ENCODE measurements at regions not wholly inside any gene's neighbourhood (a gene's known extent, or its start where the extent isn't known, plus 50 kb on each side); places are given as distances from the start of the nearest gene placed in this dataset.
"Not testable (repeated sequence)": the region's sequence is repeated elsewhere in the genome, so short reads cannot be mapped to it uniquely, and the experiment has no call there.

DNA sequence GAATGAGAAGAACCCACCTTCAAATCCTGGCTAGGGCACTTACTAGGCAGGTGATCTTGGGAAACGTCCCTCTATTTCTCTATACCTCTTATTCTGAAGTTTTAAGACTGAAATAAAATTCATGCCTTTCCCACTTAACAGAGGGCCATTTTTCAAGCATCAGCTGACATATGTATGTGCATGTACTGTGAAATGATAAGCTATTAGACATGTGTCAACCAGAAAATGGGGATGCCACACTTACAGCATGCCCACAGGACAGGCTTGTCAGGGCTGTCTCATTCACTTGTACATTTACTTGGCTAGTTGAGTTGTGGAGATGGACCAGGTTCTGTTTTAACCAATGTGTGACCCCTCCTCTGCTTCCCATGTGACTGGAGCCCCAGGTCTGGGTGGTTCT, 78.5 kb downstream of the C9orf152 start:
- no peaks in the 10 kb centered on the region for H3K9me3 ChIP-seq (ENCODE audit: insufficient read depth, low read depth, low read length)
- no peaks in the 10 kb centered on the region for H3K27me3 ChIP-seq (ENCODE audit: insufficient read depth, low read length)
- H3K4me3 ChIP-seq (ENCODE audit: low read length), result no peak overlapping the region
- no peaks in the 10 kb centered on the region for H3K36me3 ChIP-seq (ENCODE audit: insufficient read depth, low read length)
- peaks cover 86% of the 10 kb centered on the region for H3K4me1 ChIP-seq (ENCODE audit: insufficient read depth, low read length)
- H3K27ac ChIP-seq (ENCODE audit: low read depth, low read length), result no peak overlapping the region
- H3K9ac ChIP-seq (ENCODE audit: low read depth, low read length), result no peak overlapping the region
- WGBS, result 83% methylated on average over 1 of the region's 1 CpG

DNA sequence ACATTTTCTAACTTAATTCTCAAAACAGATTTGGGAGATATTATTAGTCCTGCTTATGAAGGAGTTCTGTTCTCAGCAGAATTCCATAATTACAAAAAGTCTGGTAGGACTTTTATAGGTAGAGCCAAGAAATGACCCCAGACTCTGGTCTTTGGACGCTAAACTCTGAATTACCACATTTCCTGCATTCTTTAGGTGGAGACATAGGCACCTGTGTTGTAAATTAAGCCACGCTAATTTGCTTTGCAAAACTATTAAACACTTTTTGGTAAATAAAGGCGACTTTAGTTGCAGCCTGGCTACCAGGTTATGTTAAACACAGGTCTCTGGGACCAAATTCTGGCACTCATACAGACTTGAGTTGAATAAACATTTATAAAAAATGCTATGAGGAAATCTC, 77.7 kb downstream of the C9orf152 start:
- no peaks in the 10 kb centered on the region for H3K27me3 ChIP-seq (ENCODE audit: insufficient read depth, low read length)
- peak overlapping the region; percentile 68; the same call in 1 of the 2 replicates for H3K27ac ChIP-seq (ENCODE audit: low read depth, low read length)
- 50% methylated on average over 3 of the region's 3 CpGs for WGBS
- peaks cover 80% of the 10 kb centered on the region for H3K4me1 ChIP-seq (ENCODE audit: insufficient read depth, low read length)
- 0 out of 2 replicates have a peak overlapping the region, but pooled peaks have one; percentile 9 for H3K4me3 ChIP-seq (ENCODE audit: low read length)
- no peaks in the 10 kb centered on the region for H3K36me3 ChIP-seq (ENCODE audit: insufficient read depth, low read length)
- no peaks in the 10 kb centered on the region for H3K9me3 ChIP-seq (ENCODE audit: insufficient read depth, low read depth, low read length)
- no peak overlapping the region for H3K9ac ChIP-seq (ENCODE audit: low read depth, low read length)

DNA sequence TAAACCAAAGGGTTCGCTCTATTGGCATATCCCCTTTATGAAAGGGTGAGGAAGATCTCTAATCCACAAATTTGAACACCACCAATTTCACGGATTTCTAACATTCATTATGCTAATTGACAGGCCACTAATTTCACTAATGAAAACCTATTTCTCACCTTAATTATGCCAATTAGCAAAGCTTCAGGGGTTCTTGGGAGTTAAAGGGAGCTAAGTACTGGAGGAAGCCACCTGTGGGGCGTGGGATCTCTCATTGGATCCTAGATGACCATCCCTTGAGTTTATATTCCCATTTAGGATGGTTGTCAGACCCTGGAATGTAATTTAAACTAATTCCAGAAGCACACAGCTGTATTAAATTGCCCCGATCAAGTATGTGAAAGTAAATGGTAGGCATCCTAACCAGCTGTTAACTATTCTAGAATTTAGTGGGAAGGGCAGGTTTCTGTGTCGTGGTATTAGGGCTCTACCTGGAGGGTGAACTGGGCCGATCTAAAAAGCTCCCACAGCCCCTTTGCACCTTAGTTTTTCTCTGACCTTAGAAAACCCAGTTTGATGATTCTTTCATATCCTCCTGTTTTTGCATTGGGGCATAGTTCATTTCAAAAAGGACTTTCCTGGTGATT, 77.1 kb downstream of the C9orf152 start:
- WGBS, result 70% methylated on average over 6 of the region's 6 CpGs
- Histone ChIP-seq H3K27me3 (ENCODE audit: insufficient read depth, low read length) (no peaks in the 10 kb centered on the region), H3K36me3 (ENCODE audit: insufficient read depth, low read length) (peaks cover 1% of the 10 kb centered on the region; the same call in 1 of the 2 replicates), H3K4me3 (ENCODE audit: low read length) (no peak overlapping the region), H3K27ac (ENCODE audit: low read depth, low read length) (peak overlapping the region; percentile 68), H3K9ac (ENCODE audit: low read depth, low read length) (no peak overlapping the region), H3K4me1 (ENCODE audit: insufficient read depth, low read length) (peaks cover 73% of the 10 kb centered on the region), H3K9me3 (ENCODE audit: insufficient read depth, low read depth, low read length) (no peaks in the 10 kb centered on the region)

DNA sequence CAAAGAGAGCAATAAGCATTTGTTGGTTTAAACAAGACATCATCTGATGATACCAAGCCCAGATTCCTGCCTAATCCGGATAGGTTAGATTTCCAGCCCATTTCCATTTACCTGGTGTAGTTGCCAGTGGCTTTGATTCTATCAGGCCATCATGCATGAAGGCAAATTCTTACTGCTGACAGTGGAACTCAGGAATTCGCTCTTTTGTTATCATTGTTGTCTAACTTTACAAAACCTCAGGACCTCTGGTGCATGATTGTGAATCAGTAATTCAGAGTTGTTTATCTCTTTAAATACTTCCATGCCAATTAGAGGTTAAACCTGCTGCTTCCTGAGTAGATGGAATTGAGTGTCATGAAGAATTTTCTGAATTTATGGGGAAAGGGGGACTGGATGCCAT, 76.5 kb downstream of the C9orf152 start:
- Histone ChIP-seq H3K36me3 (ENCODE audit: insufficient read depth, low read length) (peaks cover 7% of the 10 kb centered on the region), H3K4me1 (ENCODE audit: insufficient read depth, low read length) (peaks cover 67% of the 10 kb centered on the region), H3K9me3 (ENCODE audit: insufficient read depth, low read depth, low read length) (no peaks in the 10 kb centered on the region), H3K9ac (ENCODE audit: low read depth, low read length) (no peak overlapping the region), H3K27me3 (ENCODE audit: insufficient read depth, low read length) (no peaks in the 10 kb centered on the region), H3K4me3 (ENCODE audit: low read length) (no peak overlapping the region), H3K27ac (ENCODE audit: low read depth, low read length) (peak overlapping the region; percentile 68)
- 78% methylated on average over 2 of the region's 2 CpGs for WGBS

DNA sequence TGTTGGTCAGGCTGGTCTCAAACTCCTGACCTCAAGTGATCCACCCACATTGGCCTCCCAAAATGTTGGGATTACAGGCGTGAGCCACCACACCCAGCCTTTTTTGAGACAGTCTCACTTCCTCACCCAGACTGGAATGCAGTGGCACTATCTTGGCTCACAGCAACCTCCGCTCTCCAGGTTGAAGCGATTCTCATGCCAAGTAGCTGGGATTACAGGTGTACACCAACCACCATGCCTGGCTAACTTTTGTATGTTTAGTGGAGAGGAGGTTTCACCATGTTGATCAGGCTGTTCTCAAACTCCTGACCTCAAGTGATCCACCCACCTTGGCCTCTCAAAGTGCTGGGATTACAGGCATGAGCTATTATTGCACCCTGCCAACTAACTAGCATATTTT, 75.4 kb downstream of the C9orf152 start:
- H3K4me1 ChIP-seq (ENCODE audit: insufficient read depth, low read length), result peaks cover 57% of the 10 kb centered on the region
- WGBS, result 95% methylated on average over 3 of the region's 3 CpGs
- H3K4me3 ChIP-seq (ENCODE audit: low read length); H3K9ac ChIP-seq (ENCODE audit: low read depth, low read length); H3K27ac ChIP-seq (ENCODE audit: low read depth, low read length); H3K9me3 ChIP-seq (ENCODE audit: insufficient read depth, low read depth, low read length); H3K27me3 ChIP-seq (ENCODE audit: insufficient read depth, low read length): not testable (repeated sequence)
- peaks cover 18% of the 10 kb centered on the region for H3K36me3 ChIP-seq (ENCODE audit: insufficient read depth, low read length)

DNA sequence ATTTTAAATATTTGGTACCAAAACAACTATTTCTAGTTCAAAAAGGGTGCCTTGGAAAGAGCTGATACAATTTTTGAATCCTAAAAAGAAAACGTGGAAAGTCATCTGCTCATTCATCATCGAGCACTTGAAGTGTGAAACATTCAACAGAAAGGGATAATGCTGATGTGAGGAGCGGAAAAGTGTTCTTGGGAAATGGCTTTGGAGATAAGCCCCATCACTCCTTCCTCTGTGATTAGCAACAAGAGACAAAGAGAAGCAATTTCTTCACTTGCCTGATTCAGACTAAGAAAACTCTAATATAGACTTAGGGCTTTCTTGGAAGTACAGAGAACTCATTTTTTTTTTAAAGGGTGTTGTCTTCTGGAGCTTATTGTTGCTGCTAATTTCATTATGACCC, 74.9 kb downstream of the C9orf152 start:
- Histone ChIP-seq H3K4me1 (ENCODE audit: insufficient read depth, low read length) (peaks cover 51% of the 10 kb centered on the region), H3K27me3 (ENCODE audit: insufficient read depth, low read length) (no peaks in the 10 kb centered on the region), H3K9me3 (ENCODE audit: insufficient read depth, low read depth, low read length) (no peaks in the 10 kb centered on the region), H3K4me3 (ENCODE audit: low read length) (no peak overlapping the region), H3K36me3 (ENCODE audit: insufficient read depth, low read length) (peaks cover 23% of the 10 kb centered on the region), H3K27ac (ENCODE audit: low read depth, low read length) (no peak overlapping the region), H3K9ac (ENCODE audit: low read depth, low read length) (no peak overlapping the region)
- WGBS, result 87% methylated on average over 3 of the region's 3 CpGs

DNA sequence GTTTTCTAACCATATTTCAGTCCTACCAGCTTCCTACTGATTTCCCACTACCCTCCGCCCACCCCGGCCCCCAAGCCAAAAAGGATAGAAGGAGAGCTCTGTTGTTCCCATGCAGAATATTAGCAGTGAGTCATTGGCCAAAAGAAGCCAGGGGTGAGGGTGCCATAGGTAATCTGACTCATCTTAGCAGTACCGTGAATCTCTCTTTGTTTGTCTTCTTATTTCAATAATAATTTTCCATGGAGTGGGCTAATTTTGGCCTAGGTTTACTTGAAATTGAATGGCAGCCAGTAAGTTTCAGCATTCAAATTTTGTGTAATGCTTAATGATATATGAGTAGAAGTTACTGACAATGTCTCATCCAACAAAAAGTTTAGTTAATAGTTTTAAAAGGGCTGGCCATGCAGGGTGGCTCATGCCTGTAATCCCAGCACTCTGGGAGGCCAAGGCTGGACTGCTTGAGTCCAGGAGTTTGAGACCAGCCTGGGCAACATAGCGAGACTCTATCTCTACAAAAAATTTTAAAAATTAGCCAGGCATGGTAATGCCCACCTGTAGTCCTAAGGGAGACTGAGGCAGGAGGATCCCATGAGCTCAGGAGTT, 74.2 kb downstream of the C9orf152 start:
- Histone ChIP-seq H3K36me3 (ENCODE audit: insufficient read depth, low read length) (peaks cover 29% of the 10 kb centered on the region), H3K27ac (ENCODE audit: low read depth, low read length) (no peak overlapping the region), H3K27me3 (ENCODE audit: insufficient read depth, low read length) (no peaks in the 10 kb centered on the region), H3K9ac (ENCODE audit: low read depth, low read length) (no peak overlapping the region), H3K4me1 (ENCODE audit: insufficient read depth, low read length) (peaks cover 45% of the 10 kb centered on the region), H3K9me3 (ENCODE audit: insufficient read depth, low read depth, low read length) (no peaks in the 10 kb centered on the region), H3K4me3 (ENCODE audit: low read length) (no peak overlapping the region)
- 94% methylated on average over 3 of the region's 4 CpGs for WGBS

DNA sequence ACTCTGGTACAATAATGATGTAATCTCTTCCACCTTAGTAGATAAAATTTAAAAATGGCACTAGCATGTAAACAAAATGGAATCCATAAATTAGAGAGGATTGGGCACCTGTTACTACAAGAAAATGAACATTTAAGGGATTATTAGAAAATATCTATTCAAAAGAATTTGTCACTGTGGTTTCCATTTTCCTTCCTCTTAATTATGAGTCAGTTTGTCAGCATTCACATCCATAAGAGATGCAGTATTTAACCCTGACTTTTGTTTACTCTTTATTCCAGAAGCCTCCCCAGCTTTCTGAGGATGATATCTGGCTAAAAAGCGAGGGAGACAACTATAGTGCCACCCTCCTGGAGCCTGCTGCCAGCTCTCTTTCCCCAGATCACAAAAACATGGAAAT, 72.1 kb downstream of the C9orf152 start:
- no peak overlapping the region for H3K4me3 ChIP-seq (ENCODE audit: low read length)

DNA sequence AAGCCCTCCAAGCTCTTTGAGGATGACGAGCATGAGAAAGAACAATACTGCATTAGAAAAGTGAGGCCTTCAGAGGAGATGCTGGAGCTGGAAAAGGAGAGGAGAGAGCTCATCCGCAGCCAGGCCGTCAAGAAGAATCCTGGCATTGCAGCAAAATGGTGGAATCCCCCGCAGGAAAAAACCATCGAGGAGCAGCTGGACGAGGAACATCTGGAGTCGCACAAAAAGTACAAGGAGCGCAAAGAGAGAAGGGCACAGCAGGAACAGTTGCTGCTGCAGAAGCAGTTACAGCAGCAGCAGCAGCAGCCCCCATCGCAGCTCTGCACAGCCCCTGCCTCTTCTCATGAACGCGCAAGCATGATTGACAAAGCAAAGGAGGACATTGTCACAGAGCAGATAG, 71.2 kb downstream of the C9orf152 start:
- Histone ChIP-seq H3K9ac (ENCODE audit: low read depth, low read length) (no peak overlapping the region), H3K27ac (ENCODE audit: low read depth, low read length) (no peak overlapping the region), H3K36me3 (ENCODE audit: insufficient read depth, low read length) (peaks cover 51% of the 10 kb centered on the region), H3K4me1 (ENCODE audit: insufficient read depth, low read length) (peaks cover 14% of the 10 kb centered on the region), H3K4me3 (ENCODE audit: low read length) (no peak overlapping the region), H3K27me3 (ENCODE audit: insufficient read depth, low read length) (no peaks in the 10 kb centered on the region), H3K9me3 (ENCODE audit: insufficient read depth, low read depth, low read length) (no peaks in the 10 kb centered on the region)
- 97% methylated on average over 11 of the region's 11 CpGs for WGBS

More for the DNA sequence above, 72.1 kb downstream of the C9orf152 start:
- Histone ChIP-seq H3K27me3 (ENCODE audit: insufficient read depth, low read length) (no peaks in the 10 kb centered on the region), H3K4me1 (ENCODE audit: insufficient read depth, low read length) (peaks cover 24% of the 10 kb centered on the region), H3K9ac (ENCODE audit: low read depth, low read length) (no peak overlapping the region), H3K9me3 (ENCODE audit: insufficient read depth, low read depth, low read length) (no peaks in the 10 kb centered on the region), H3K36me3 (ENCODE audit: insufficient read depth, low read length) (peaks cover 46% of the 10 kb centered on the region), H3K27ac (ENCODE audit: low read depth, low read length) (no peak overlapping the region)
- 86% methylated on average over 1 of the region's 1 CpG for WGBS

DNA sequence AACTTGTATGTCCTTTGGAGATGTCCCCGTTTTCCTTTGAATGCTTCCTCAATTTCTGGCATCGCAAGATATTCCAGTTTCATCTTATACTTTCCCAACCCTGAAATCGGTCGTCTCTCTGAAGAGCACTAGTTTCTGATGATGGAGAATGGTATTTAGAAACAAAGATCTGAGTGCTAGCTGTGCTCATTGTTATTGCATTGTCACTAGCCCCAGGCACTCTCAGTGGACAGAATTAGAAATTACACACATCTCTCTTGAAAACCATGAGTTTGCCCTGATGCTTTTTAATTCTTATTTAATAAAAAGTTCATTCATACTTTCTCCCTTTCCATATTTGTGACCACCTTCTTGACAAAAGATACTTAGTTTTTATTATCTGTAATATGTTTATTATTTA, 67.7 kb downstream of the C9orf152 start:
- Histone ChIP-seq H3K4me3 (ENCODE audit: low read length) (no peak overlapping the region), H3K9me3 (ENCODE audit: insufficient read depth, low read depth, low read length) (no peaks in the 10 kb centered on the region), H3K4me1 (ENCODE audit: insufficient read depth, low read length) (no peaks in the 10 kb centered on the region), H3K36me3 (ENCODE audit: insufficient read depth, low read length) (peaks cover 51% of the 10 kb centered on the region), H3K27ac (ENCODE audit: low read depth, low read length) (no peak overlapping the region), H3K27me3 (ENCODE audit: insufficient read depth, low read length) (no peaks in the 10 kb centered on the region), H3K9ac (ENCODE audit: low read depth, low read length) (no peak overlapping the region)
- WGBS, result 97% methylated on average over 2 of the region's 4 CpGs

DNA sequence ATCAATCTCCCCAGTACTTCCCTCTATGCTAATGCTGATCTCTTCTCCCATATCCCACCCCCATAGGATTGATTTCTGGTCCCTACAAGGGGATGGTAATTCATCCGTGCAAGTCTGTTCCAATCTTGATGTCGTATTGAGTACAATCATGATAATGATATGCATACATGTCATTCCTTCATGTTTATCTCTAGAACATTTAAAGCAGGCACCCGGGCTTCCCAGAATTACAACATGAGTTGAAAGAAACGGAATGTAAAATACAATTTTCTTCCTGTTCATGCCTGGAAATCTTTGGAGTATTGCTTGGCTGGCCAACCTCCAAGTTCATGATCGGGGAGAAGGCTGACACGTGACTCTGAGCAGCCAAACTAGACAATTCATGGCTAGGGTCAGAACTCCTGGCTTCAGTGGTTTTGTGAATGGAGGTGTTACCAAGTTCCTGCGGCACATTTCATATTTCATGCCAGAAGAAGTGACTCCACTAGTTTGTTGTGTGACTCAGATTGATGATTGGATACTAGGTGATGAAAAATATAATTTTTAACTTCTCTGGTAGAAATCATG, 66.6 kb downstream of the C9orf152 start:
- Histone ChIP-seq H3K4me3 (ENCODE audit: low read length) (no peak overlapping the region), H3K9ac (ENCODE audit: low read depth, low read length) (no peak overlapping the region), H3K36me3 (ENCODE audit: insufficient read depth, low read length) (peaks cover 45% of the 10 kb centered on the region), H3K27me3 (ENCODE audit: insufficient read depth, low read length) (no peaks in the 10 kb centered on the region), H3K27ac (ENCODE audit: low read depth, low read length) (no peak overlapping the region), H3K9me3 (ENCODE audit: insufficient read depth, low read depth, low read length) (no peaks in the 10 kb centered on the region), H3K4me1 (ENCODE audit: insufficient read depth, low read length) (no peaks in the 10 kb centered on the region)
- 82% methylated on average over 7 of the region's 7 CpGs for WGBS
